ENCODE measurements at regions not wholly inside any gene's neighbourhood (a gene's known extent, or its start where the extent isn't known, plus 50 kb on each side); places are given as distances from the start of the nearest gene placed in this dataset.

DNA sequence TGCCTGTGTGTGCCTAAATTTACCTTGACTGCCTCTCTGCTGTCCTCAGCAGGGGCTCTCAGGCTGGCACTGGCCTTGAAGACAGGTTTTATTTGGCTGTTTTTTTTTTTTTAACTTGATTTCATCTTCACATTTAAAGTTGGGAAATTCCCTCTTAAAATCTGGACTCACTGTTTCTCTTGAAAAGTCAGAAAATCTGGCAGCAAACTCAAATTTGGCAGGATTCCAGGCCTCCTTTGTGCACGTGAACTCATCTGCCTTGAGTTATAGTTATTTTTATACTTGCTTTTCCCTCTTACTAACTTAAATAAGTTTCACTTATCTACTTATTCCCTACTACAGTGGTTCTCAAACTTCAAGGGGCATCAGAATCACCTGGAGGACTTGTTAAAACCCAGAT is 118.4 kb upstream of the MAP3K1 start:
- intact Hi-C loops (cut with DNase I): no loop called here
- DNase-seq (no peak), ATAC-seq (no peak)

DNA sequence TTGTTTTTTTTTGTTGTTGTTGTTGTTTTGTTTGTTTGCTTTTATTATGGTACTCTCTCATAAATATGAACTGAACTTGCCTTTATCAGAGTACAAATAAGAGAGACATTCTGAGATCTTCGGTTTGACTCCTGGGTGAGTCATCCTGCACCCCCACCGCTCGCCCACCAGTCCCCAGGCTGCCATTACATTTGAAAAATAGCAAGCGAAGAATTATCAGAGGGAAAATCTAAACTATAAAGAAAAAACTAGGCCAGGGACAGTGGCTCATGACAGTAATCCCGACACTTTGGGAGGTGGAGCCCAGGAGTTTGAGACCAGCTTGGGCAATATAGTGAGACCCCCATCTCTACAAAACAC is 122.1 kb upstream of the MAP3K1 start:
- ATAC-seq (no peak), DNase-seq (no peak)
- intact Hi-C loops (cut with DNase I): no loop called here

- intact Hi-C loops (cut with DNase I): no loop called here
- peak in 1 of 2 donors; percentile 57 for ATAC-seq
- no peak for DNase-seq
Observed at GRCh38 chr5:56692359-56693219, 122.8 kb upstream of the MAP3K1 start.

GRCh38 chr5:56688402-56688801 is 126.9 kb upstream of the MAP3K1 start:
- DNase-seq (no peak), ATAC-seq (no peak)
- intact Hi-C loops (cut with DNase I): no loop called here

GRCh38 chr5:56686337-56687195 is 128.8 kb upstream of the MAP3K1 start:
- ATAC-seq (no peak), DNase-seq (no peak)
- intact Hi-C loops (cut with DNase I): no loop called here

DNA sequence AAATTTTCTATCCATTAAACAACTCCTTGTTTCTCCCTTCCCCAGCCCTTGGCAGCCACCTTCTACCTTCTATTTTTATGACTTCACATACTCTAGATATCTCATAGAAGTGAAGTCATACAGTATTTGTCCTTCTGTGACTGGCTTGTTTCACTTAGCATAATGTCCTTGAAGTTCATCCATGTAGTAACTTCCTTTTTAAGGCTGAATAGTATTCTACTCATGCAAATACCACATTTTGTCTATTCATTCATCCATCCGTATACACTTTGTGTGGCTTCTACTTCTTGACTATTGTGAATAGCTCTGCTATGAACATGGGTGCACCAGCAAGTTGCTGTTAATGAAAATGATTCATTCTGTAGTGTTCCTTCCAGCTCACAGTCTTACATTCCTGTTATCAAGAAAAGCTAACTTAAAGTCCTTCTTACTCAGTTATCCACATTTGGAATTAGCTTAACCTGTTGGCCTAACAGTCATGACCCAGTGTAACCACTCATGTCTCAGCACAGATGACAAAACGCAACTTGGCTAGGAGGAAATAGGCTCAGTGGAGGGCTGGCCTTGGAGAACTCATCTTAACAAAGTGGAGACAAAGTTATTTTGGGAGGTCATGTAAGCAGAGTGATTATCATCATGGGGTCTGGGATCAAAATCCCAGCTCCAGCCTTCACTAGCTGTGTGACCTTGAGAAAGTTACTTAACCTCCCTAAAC is 129.7 kb upstream of the MAP3K1 start:
- DNase-seq (no peak), ATAC-seq (no peak)
- intact Hi-C loops (cut with DNase I): no loop called here

DNA sequence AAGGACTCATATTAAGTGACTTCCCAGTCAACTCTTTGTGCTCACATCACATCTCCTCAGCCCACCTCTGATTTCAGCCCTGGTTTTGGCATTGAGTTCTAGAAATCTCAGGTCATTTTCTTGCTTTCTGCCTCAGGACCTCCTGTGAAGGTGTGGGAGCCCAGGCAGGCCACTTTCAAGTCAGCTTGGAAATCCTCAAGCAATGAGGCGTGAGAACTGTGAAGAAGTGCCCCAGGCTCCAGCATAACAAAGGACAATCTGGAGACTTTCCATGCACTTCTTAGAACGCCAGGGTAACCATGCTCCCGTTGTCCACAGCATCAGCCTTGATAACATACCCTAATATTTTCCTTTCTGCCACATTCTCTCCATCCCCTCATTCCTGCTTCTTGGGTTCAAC is 131.2 kb upstream of the MAP3K1 start:
- ATAC-seq: no peak
- intact Hi-C loops (cut with DNase I): no loop called here
- no peak for DNase-seq

GRCh38 chr5:56683733-56684132 is 131.6 kb upstream of the MAP3K1 start:
- ATAC-seq: no peak
- intact Hi-C loops (cut with DNase I): no loop called here

DNA sequence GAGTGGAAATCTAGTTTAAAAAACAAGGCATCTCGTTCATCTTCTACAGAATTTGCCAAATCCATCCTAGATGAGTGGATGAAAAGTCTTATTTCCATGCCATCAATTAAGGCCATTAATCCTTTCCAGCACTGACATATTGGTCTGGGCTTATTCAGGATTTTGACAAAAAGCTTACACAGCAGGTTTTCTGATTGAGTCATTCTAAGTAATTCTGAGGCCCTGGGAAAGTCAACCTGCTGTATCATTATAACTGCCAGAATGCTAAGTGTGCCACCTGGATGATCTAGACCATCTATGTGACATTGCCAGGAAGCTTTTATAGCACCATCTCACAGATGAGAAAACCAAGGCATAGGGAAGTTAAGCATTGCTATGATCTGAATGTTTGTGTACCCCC is 132.1 kb upstream of the MAP3K1 start:
- ATAC-seq: no peak
- intact Hi-C loops (cut with DNase I): no loop called here
- DNase-seq: no peak

More at GRCh38 chr5:56683733-56684132, 131.6 kb upstream of the MAP3K1 start:
- no peak for DNase-seq

DNA sequence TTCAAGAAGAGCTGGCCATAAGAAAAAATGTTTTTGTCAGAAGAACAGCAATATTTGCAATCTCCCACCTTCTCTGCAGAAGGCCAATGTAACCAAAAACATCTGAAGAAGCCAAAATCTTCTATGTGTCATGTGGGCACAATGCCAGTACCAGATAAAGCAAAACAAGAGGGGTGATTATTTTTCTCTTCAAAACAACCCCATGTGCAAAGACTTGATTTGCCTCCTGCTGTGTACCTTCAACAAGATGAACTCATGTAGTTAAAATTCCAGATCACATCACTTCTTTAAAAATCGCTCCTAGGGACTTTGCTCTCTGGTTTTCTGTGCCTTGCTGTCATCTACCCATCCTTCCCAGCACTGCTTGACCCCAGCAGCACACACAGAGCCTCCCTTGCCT is 134.0 kb upstream of the MAP3K1 start:
- ATAC-seq (no peak), DNase-seq (no peak)
- intact Hi-C loops (cut with DNase I): no loop called here

GRCh38 chr5:56680731-56681130 is 134.6 kb upstream of the MAP3K1 start:
- ATAC-seq: no peak
- intact Hi-C loops (cut with DNase I): no loop called here
- DNase-seq: no peak

GRCh38 chr5:56677690-56678305 is 137.6 kb upstream of the MAP3K1 start:
- intact Hi-C loops (cut with DNase I): no loop called here
- peak in 1 of 2 donors; percentile 40 for ATAC-seq
- no peak for DNase-seq

DNA sequence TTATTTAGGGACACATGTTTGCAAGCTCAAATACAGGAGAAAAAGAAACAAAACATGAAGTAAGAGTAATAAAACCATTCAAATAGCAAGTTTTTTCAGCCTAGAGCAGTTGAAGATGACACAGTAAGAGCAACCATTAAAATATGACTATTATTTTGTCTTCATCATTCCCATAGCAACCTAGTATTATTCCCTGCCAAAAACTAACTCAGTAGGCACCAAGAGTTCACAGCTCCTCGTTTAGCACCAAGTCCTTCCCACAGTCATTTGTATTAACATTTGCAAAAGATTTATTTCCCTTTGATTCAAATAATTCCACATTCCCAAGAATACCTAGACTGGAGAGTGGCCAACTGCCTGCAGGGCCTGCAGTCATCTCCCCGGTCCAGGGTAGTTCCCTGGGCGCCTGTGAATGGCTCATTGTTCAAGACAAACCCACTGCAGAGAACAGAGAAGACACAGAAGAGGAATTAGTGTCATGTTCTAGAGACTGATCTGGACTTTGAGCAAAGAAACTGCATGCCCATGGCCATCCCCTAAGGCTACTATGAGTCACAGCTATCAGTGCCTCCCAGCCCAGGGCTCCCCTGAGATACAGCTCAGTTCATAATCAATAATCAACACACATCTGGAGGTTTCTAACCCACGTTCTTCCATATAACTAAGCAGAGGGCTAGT is 139.1 kb upstream of the MAP3K1 start:
- intact Hi-C loops (cut with DNase I): no loop called here
- DNase-seq (no peak), ATAC-seq (peak in 1 of 2 donors; percentile 22)

DNA sequence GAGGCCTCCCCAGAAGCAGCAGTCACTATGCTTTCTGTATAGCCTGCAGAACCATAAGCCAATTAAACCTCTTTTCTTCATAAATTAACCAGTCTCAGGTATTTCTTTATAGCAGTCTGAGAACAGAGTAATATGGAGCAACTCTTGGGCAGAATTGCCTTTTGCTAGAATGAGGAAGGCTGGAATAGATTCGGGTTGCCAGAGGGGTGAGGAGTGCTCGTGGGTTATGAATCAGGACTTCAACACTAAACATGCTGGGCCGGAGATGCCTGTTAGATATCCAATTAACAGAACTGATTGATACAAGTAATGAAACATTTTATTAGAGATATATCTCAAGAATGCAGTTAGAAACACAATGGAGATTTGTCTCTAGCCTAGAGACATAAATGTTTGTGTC is 140.9 kb upstream of the MAP3K1 start:
- intact Hi-C loops (cut with DNase I): no loop called here
- no peak for DNase-seq
- ATAC-seq: no peak

DNA sequence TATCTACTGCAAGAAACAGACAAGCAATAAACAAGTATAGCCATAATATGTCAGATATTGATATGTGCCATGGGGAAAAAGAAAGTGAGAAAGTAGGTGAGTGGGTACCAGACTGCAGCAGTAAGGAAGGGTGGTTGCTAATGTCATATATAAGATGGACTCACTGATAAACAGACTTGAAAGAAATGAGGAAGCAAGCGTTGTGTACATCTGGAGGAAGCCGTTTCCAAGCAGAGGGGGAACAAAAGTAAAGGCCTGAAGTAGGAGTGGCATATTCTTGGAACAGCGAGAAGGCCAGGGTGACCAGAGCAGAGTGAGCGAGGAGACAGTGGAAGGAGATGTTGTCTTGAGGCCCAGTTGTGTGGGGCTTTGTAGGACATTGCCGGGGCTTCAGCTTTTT is 142.2 kb upstream of the MAP3K1 start:
- peak in 1 of 2 donors; percentile 51 for ATAC-seq
- DNase-seq: no peak
- intact Hi-C loops (cut with DNase I): no loop called here

- ATAC-seq: no peak
- intact Hi-C loops (cut with DNase I): no loop called here
- no peak for DNase-seq
Observed at GRCh38 chr5:56671571-56671970, 143.8 kb upstream of the MAP3K1 start.

- no peak for ATAC-seq
- DNase-seq: no peak
- intact Hi-C loops (cut with DNase I): no loop called here
Observed at GRCh38 chr5:56670916-56671315, 144.4 kb upstream of the MAP3K1 start.

GRCh38 chr5:56669534-56670483 is 145.5 kb upstream of the MAP3K1 start:
- ATAC-seq (peak; percentile 82 to 91), DNase-seq (peak; percentile 50)
- intact Hi-C loops (cut with DNase I): no loop called here
